D721Med (cell line): ENCODE measurements at regions not wholly inside any gene's neighbourhood (a gene's known extent, or its start where the extent isn't known, plus 50 kb on each side); places are given as distances from the start of the nearest gene placed in this dataset.

Experiments used
- DNase-seq: peaks from one replicate; pipeline ENCODE4 v3.0.0; 2011; ENCODE audit warnings: low spot score; ENCODE audit not compliant: insufficient read length
- FAIRE-seq: peaks from 2 replicates; lab custom pipeline; 2011; peaks lifted over from hg19 to GRCh38; lab: Jason Lieb, UNC
- CTCF ChIP-seq: IDR thresholded peaks from 2 replicates; pipeline ENCODE4 v1.5.1; 2012; ENCODE audit warnings: mild to moderate bottlenecking, control low read depth; ENCODE audit not compliant: insufficient read depth; ENCODE audit errors: missing control alignments

- FAIRE-seq (no peak), DNase-seq (no peak)
- no peak for TF ChIP-seq CTCF
These were observed 72.3 kb upstream of the ERCC6L2 start for GRCh38 chr9:95803197-95803596.

GRCh38 chr9:95801797-95802196, 73.7 kb upstream of the ERCC6L2 start:
- TF ChIP-seq CTCF, result no peak
- DNase-seq (no peak), FAIRE-seq (no peak)

- no peak for TF ChIP-seq CTCF
- DNase-seq (no peak), FAIRE-seq (no peak)
These were observed 79.5 kb upstream of the ERCC6L2 start for GRCh38 chr9:95796029-95796428.

- FAIRE-seq (no peak), DNase-seq (no peak)
- no peak for TF ChIP-seq CTCF
These were observed 81.3 kb upstream of the ERCC6L2 start for GRCh38 chr9:95793924-95794828.

GRCh38 chr9:95791695-95792094, 83.8 kb upstream of the ERCC6L2 start:
- no peak for FAIRE-seq
- DNase-seq, result no peak
- TF ChIP-seq CTCF, result no peak

- FAIRE-seq, result no peak
- DNase-seq, result no peak
- no peak for TF ChIP-seq CTCF
These were observed 84.2 kb upstream of the ERCC6L2 start for GRCh38 chr9:95791286-95791685.

GRCh38 chr9:95788521-95788991, 86.9 kb upstream of the ERCC6L2 start:
- DNase-seq (no peak), FAIRE-seq (no peak)
- no peak for TF ChIP-seq CTCF
